ENCODE measurements at regions not wholly inside any gene's neighbourhood (a gene's known extent, or its start where the extent isn't known, plus 50 kb on each side); places are given as distances from the start of the nearest gene placed in this dataset.

DNA sequence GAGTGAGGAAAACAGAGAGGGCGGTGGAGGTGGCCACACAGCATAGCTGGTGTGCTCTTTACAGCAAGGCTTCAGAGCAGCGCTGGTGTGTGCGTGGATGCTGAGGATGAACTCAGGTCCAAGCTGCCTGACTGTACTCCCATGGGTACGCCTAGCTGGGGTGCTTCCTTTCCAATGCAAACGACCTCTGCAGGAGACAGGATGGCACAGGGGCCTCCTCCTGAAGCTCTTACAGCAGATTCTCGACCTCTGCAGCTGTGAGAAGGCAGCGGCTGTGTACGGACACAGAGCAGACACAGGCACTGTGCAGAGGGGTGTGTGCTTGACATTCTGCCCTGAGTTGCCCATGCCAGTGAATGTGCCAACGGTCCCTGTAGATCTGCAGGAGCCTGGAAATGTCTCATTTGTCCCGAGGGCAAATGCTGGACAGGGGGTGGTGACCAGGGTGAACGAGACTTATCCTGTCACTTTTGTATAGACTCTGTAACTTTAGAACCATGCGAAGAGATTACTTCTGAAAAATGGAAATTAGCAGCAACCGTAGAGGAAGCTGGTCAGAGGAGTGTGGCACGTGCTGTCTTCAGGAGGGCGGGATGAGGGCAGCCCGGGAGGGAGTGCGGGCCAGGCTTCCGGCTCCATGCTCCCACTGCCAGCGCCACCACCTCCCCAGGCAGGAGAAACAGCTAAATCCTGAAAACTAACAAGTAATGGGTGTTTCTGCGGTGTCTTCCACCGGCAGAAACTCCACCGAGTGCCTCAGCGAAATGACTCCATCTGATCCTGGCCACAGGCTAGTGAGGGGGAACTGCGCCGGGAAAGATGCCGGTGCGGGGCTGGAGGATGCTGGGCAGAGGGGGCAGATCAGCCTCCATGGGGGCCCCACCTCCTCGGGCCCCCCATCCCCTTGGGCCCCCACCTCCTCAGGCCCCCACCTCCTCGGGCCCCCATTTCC lies 120.9 kb upstream of the RPS6KA2 start:
- DNase-seq (ENCODE audit: low spot score in 2 of 2): no peak

DNA sequence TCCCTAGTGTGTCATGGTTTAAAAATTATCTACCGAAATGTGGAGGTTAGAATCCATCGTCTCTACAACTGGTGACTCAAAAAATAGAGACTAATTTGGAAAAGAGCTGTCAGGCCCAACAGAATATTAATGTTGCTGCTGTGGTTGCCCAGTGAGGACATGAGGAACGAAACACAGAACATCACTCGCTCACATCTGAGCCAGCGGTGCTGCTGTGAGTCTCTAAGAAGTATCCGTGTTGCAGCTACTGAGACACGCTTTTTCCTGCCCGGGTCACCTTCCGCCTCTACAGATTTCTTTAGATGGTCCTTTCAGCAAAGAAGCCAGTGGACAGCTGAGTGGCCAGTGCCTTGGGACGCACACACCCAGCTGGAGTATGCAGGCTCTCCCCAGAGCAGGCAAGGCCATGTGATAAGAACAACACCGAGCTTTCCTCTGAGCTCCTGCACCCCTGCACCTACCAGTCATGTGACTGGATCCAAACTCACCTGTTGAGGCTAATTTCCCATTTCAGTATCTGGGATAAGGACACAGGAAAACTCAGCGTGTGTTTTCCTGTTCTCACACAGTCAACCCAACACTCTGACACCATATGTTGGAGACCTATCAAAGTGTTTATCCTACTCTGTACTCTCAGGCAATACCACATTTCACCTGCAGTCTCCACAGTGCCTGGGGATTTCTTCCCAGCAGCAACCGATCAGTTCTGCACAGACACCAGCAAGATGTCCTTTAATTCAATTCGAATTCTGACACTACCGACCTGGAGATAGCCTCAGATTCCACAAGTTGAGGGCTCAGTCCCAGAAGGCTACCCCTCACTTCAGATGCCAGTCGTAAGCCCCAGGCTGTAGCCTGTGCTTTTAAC lies 119.0 kb upstream of the RPS6KA2 start:
- 88% methylated on average over 16 of the region's 16 CpGs for WGBS
- H3K27me3 ChIP-seq: peaks cover 7% of the 10 kb centered on the region
- H3K4me1 ChIP-seq: peaks cover 5% of the 10 kb centered on the region
- H3K9me3 ChIP-seq: no peaks in the 10 kb centered on the region
- no peak for TF ChIP-seq EP300 (IDR thresholded peaks at IDR 0.05)
- no peak for TF ChIP-seq POLR2A (IDR thresholded peaks at IDR 0.05)
- no peak for TF ChIP-seq POLR2AphosphoS5 (IDR thresholded peaks at IDR 0.05)
- TF ChIP-seq, protein P1, sequence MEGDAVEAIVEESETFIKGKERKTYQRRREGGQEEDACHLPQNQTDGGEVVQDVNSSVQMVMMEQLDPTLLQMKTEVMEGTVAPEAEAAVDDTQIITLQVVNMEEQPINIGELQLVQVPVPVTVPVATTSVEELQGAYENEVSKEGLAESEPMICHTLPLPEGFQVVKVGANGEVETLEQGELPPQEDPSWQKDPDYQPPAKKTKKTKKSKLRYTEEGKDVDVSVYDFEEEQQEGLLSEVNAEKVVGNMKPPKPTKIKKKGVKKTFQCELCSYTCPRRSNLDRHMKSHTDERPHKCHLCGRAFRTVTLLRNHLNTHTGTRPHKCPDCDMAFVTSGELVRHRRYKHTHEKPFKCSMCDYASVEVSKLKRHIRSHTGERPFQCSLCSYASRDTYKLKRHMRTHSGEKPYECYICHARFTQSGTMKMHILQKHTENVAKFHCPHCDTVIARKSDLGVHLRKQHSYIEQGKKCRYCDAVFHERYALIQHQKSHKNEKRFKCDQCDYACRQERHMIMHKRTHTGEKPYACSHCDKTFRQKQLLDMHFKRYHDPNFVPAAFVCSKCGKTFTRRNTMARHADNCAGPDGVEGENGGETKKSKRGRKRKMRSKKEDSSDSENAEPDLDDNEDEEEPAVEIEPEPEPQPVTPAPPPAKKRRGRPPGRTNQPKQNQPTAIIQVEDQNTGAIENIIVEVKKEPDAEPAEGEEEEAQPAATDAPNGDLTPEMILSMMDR (IDR thresholded peaks at IDR 0.05): no peak
- DNase-seq (ENCODE audit: low spot score in 2 of 2): no peak
- H3K36me3 ChIP-seq: no peaks in the 10 kb centered on the region
- H3K27ac ChIP-seq: no peak overlapping the region
- H3K4me3 ChIP-seq: no peak overlapping the region

More for the DNA sequence above, 120.9 kb upstream of the RPS6KA2 start:
- no peak overlapping the region for H3K4me3 ChIP-seq
- peaks cover 5% of the 10 kb centered on the region for H3K4me1 ChIP-seq
- no peaks in the 10 kb centered on the region for H3K36me3 ChIP-seq
- H3K9me3 ChIP-seq: no peaks in the 10 kb centered on the region
- TF ChIP-seq POLR2A (IDR thresholded peaks at IDR 0.05) (no peak), EP300 (IDR thresholded peaks at IDR 0.05) (no peak), POLR2AphosphoS5 (IDR thresholded peaks at IDR 0.05) (no peak)
- TF ChIP-seq, protein P1 (IDR thresholded peaks at IDR 0.05): no peak
- peaks cover 7% of the 10 kb centered on the region for H3K27me3 ChIP-seq
- no peak overlapping the region for H3K27ac ChIP-seq
- WGBS: 79% methylated on average over 26 of the region's 29 CpGs

DNA sequence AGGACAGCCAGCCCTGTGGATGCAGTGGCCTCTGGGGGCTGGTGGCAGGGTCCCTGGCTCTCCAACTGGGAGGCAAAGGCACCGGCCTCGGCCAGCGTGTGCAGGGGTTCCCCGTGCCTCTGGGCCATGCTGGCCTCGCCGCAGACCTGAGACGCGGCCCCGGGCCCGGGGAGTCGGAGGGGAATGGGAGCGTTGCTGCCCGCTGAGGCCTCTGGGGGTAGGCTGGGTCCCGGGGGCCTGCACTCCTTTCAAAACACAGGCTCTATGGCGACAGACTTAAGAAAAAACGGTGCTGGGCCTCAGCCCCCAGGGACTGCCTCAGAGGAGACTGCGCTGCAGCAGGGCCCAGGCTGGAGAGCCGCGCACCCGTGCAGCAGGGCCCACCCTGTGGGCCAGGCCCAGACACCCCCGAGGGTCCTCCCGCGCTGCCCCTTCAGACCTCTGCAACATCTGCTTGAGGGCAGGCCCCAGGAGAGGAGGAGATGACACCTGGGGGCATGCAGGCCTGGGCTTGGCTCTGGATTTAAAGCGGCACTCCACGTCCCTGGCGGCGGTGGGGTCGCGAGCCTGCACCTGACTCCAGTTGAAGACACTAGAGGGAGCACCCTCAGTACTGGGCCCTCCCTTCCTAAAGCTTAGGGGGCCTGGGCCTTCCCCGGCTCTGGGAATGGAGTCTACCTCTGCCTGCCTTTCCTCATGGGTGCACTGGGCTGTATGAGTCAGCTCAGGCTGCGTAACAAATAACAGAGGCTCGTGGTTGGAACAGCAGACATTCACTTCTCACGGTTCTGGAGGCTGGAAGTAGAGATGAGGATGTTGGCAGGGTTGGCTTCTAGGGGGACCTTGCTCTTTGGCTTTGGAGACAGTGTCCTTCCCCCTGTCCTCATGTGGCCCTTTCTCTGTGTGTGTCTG lies 117.4 kb upstream of the RPS6KA2 start:
- TF ChIP-seq, protein P1 (IDR thresholded peaks at IDR 0.05): no peak
- TF ChIP-seq POLR2AphosphoS5 (IDR thresholded peaks at IDR 0.05): no peak
- no peak for TF ChIP-seq EP300 (IDR thresholded peaks at IDR 0.05)
- TF ChIP-seq POLR2A (IDR thresholded peaks at IDR 0.05): no peak
- Histone ChIP-seq H3K27me3 (no peaks in the 10 kb centered on the region), H3K9me3 (no peaks in the 10 kb centered on the region), H3K27ac (no peak overlapping the region), H3K36me3 (no peaks in the 10 kb centered on the region), H3K4me3 (no peak overlapping the region), H3K4me1 (peaks cover 5% of the 10 kb centered on the region)
- 97% methylated on average over 6 of the region's 33 CpGs for WGBS
- peak in 1 of 2 donors; percentile 76 for DNase-seq (ENCODE audit: low spot score in 2 of 2)

DNA sequence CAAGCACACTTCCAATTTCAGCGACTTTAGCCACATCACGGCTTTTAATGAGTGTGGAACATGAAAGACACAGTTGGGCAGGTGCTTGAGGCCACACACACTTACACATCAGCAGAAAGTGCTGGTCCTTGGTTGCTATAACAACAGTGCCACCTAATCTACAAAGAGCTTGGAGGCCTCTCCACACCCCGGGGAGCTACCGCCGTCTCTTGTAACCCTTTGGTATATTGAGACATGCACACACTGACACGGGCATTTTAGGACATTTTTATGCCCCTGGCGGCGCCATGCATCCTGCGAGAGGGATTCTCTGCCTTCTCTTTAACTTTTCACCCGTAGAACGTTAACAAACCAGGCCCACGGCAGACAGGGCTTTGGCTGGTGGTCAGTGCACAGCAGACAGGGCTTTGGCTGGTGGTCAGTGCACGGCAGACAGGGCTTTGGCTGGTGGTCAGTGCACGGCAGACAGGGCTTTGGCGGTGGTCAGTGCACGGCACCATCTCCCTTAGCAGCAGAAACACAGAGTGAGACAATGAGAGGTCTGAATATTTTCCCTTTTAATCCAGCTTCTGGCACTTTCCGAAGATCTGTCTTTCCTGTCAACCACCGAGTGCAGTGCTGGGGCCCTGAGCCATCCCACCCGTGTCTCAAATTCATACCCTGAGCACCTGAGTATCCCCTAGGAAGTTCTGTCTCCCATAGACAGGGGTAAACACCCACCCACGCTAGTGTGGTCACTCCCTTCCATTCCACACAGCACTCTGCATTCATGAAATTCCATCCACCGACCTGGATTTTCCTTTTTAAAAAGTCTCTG lies 116.6 kb upstream of the RPS6KA2 start:
- H3K4me3 ChIP-seq: no peak overlapping the region
- H3K4me1 ChIP-seq: peaks cover 5% of the 10 kb centered on the region
- no peaks in the 10 kb centered on the region for H3K36me3 ChIP-seq
- H3K27ac ChIP-seq: no peak overlapping the region
- WGBS: 87% methylated on average over 21 of the region's 21 CpGs
- DNase-seq (ENCODE audit: low spot score in 2 of 2): peak in 1 of 2 donors; percentile 59
- H3K27me3 ChIP-seq: no peaks in the 10 kb centered on the region
- TF ChIP-seq, protein P1 (IDR thresholded peaks at IDR 0.05): no peak
- TF ChIP-seq POLR2AphosphoS5 (IDR thresholded peaks at IDR 0.05) (no peak), POLR2A (IDR thresholded peaks at IDR 0.05) (no peak), EP300 (IDR thresholded peaks at IDR 0.05) (no peak)
- no peaks in the 10 kb centered on the region for H3K9me3 ChIP-seq
